ENCODE measurements at regions not wholly inside any gene's neighbourhood (a gene's known extent, or its start where the extent isn't known, plus 50 kb on each side); places are given as distances from the start of the nearest gene placed in this dataset.

- no peak for TF ChIP-seq CTCF (IDR thresholded peaks at IDR 0.05; ENCODE audit: low read depth, low read length, poor library complexity, severe bottlenecking)
- no peak for TF ChIP-seq EZH2phosphoT487 (IDR thresholded peaks at IDR 0.05; ENCODE audit: borderline replicate concordance, low read length)
Measured at GRCh38 chr22:49019737-49020713, 807.6 kb downstream of the BRD1 start.
